H1 (cell line): ENCODE measurements at regions not wholly inside any gene's neighbourhood (a gene's known extent, or its start where the extent isn't known, plus 50 kb on each side); places are given as distances from the start of the nearest gene placed in this dataset.

Experiments
- CTCF ChIA-PET: fragments of 300-600 bp; sonication (Branson Sonifier 250); formaldehyde crosslinking; loops from one replicate; lab custom pipeline; 2021; ENCODE audit not compliant: partially characterized antibody; lab: Charles Lee
- POLR2A ChIA-PET: fragments of 300-600 bp; sonication (Branson Sonifier 250); formaldehyde crosslinking; loops from one replicate; lab custom pipeline; 2021; ENCODE audit warnings: inconsistent platforms; ENCODE audit not compliant: partially characterized antibody; lab: Charles Lee
- DNase-seq, 2 experiments: peaks; one replicate each; pipeline versions ENCODE4 v3.0.0 to v3.0.0-alpha.2; 2010 to 2022; ENCODE audit warnings: low spot score in 2 of 2, low read depth in 1 of 2, mixed read lengths in 1 of 2
- FAIRE-seq: peaks from 2 replicates; lab custom pipeline; 2011; peaks lifted over from hg19 to GRCh38; lab: Jason Lieb, UNC
- H2AFZ ChIP-seq: 2 replicates; pipeline ENCODE4 v1.8.1; 2012; ENCODE audit warnings: low read length, inconsistent platforms
- H2AK5ac ChIP-seq: 2 replicates; pipeline ENCODE4 v1.6.1; 2013; ENCODE audit warnings: low read depth, low read length
- H2BK120ac ChIP-seq: replicated peaks from 2 replicates; pipeline ENCODE3; 2013; ENCODE audit warnings: low read depth, low read length, inconsistent platforms
- H2BK12ac ChIP-seq: 2 replicates; pipeline ENCODE4 v1.6.1; 2013; ENCODE audit warnings: low read depth, low read length
- H2BK15ac ChIP-seq: 2 replicates; pipeline ENCODE4 v1.6.1; 2013; ENCODE audit warnings: low read length
- H2BK20ac ChIP-seq: 2 replicates; pipeline ENCODE4 v1.6.1; 2013; ENCODE audit warnings: low read length
- H2BK5ac ChIP-seq: 2 replicates; pipeline ENCODE4 v1.6.1; 2013; ENCODE audit warnings: low read depth, low read length
- H3K14ac ChIP-seq: 2 replicates; pipeline ENCODE4 v1.6.1; 2013; ENCODE audit warnings: inconsistent platforms; ENCODE audit not compliant: insufficient read length
- H3K18ac ChIP-seq: 2 replicates; pipeline ENCODE4 v1.6.1; 2013; ENCODE audit warnings: low read length; ENCODE audit errors: extremely low read depth
- H3K23ac ChIP-seq: 2 replicates; pipeline ENCODE4 v1.6.1; 2013; ENCODE audit warnings: inconsistent platforms; ENCODE audit not compliant: insufficient read length
- H3K23me2 ChIP-seq: 2 replicates; pipeline ENCODE4 v1.6.1; 2013; ENCODE audit warnings: low read depth, low read length
- H3K27ac ChIP-seq: 2 replicates; pipeline ENCODE4 v1.6.1; 2011; ENCODE audit warnings: low read depth, low read length, inconsistent platforms
- H3K27me3 ChIP-seq, 4 experiments: replicated peaks in 1 of 4; 1 replicate in 1 of 4; 2 replicates in 3 of 4; pipeline versions ENCODE4 v1.6.1 to v1.8.1; 2011 to 2013; ENCODE audit warnings: low read length in 3 of 4, mild to moderate bottlenecking in 3 of 4, inconsistent platforms in 2 of 4, mixed read lengths in 2 of 4, moderate library complexity in 1 of 4; ENCODE audit not compliant: control insufficient read depth in 3 of 4, insufficient read depth in 3 of 4; ENCODE audit errors: extremely low read depth in 1 of 4
- H3K36me3 ChIP-seq, 4 experiments: 2 replicates each; pipeline versions ENCODE4 v1.6.1 to v1.8.1; 2011 to 2013; ENCODE audit warnings: mild to moderate bottlenecking in 4 of 4, low read length in 3 of 4, moderate library complexity in 2 of 4, control low read depth in 1 of 4, inconsistent platforms in 1 of 4; ENCODE audit not compliant: insufficient read depth in 4 of 4, control insufficient read depth in 2 of 4
- H3K4ac ChIP-seq: replicated peaks from 2 replicates; pipeline ENCODE3; 2013; ENCODE audit warnings: low read length, low read depth, mixed read lengths, inconsistent platforms; ENCODE audit not compliant: insufficient read length
- H3K4me1 ChIP-seq, 4 experiments: replicated peaks in 1 of 4; 1 replicate in 1 of 4; 2 replicates in 3 of 4; pipeline versions ENCODE4 v1.6.1 to v1.8.1; 2011 to 2013; ENCODE audit warnings: low read length in 3 of 4, inconsistent platforms in 2 of 4, mixed read lengths in 1 of 4; ENCODE audit not compliant: insufficient read depth in 4 of 4, control insufficient read depth in 3 of 4
- H3K4me2 ChIP-seq, 2 experiments: 2 replicates each; pipeline versions ENCODE4 v1.6.1 to v1.8.1; 2011 to 2013; ENCODE audit warnings: low read depth in 2 of 2, low read length in 2 of 2, control low read depth in 1 of 2, inconsistent platforms in 1 of 2, mild to moderate bottlenecking in 1 of 2; ENCODE audit not compliant: insufficient read depth in 1 of 2
- H3K4me3 ChIP-seq, 4 experiments: fragments of 200-600, 300-600 bp in 1 of 4; sonication (generic), shearing (Covaris generic), sonication (Bioruptor Twin) in 1 of 4; 2 replicates each; pipeline versions ENCODE4 v1.5.1 to v1.8.1; 2011 to 2016; ENCODE audit warnings: low read length in 4 of 4, low read depth in 3 of 4, control low read depth in 2 of 4, inconsistent platforms in 2 of 4, mild to moderate bottlenecking in 2 of 4, mixed read lengths in 1 of 4, moderate library complexity in 1 of 4; ENCODE audit not compliant: insufficient read depth in 2 of 4; ENCODE audit errors: extremely low read depth in 1 of 4
- H3K56ac ChIP-seq: replicated peaks from 2 replicates; pipeline ENCODE3; 2013; ENCODE audit warnings: low read depth, mild to moderate bottlenecking, mixed read lengths, low read length, inconsistent platforms; ENCODE audit not compliant: insufficient read length
- H3K79me1 ChIP-seq: 2 replicates; pipeline ENCODE4 v1.6.1; 2013; ENCODE audit warnings: low read depth, low read length, control low read depth
- H3K79me2 ChIP-seq, 2 experiments: 2 replicates each; pipeline versions ENCODE4 v1.6.1 to v1.8.1; 2012 to 2013; ENCODE audit warnings: low read length in 2 of 2, mild to moderate bottlenecking in 2 of 2, inconsistent platforms in 1 of 2; ENCODE audit not compliant: insufficient read depth in 2 of 2, control insufficient read depth in 1 of 2
- H3K9ac ChIP-seq, 4 experiments: replicated peaks in 1 of 4; 1 replicate in 1 of 4; 2 replicates in 3 of 4; pipeline versions ENCODE4 v1.6.1 to v1.8.1; 2011 to 2013; ENCODE audit warnings: low read depth in 3 of 4, low read length in 3 of 4, control low read depth in 2 of 4, mild to moderate bottlenecking in 2 of 4, moderate library complexity in 2 of 4, inconsistent platforms in 1 of 4; ENCODE audit errors: extremely low read depth in 1 of 4
- H3K9me3 ChIP-seq, 2 experiments: 2 replicates each; pipeline versions ENCODE4 v1.6.1 to v1.8.1; 2012 to 2013; ENCODE audit warnings: mild to moderate bottlenecking in 2 of 2, moderate library complexity in 2 of 2, control low read depth in 1 of 2, inconsistent platforms in 1 of 2, low read depth in 1 of 2, low read length in 1 of 2, mixed read lengths in 1 of 2; ENCODE audit not compliant: insufficient read depth in 2 of 2
- H4K20me1 ChIP-seq, 2 experiments: replicated peaks in 1 of 2; 2 replicates each; pipeline versions ENCODE3 to v1.8.1; 2011 to 2013; ENCODE audit warnings: inconsistent platforms in 2 of 2, low read length in 2 of 2, mild to moderate bottlenecking in 1 of 2; ENCODE audit not compliant: insufficient read depth in 2 of 2, control insufficient read depth in 1 of 2
- H4K5ac ChIP-seq: 2 replicates; pipeline ENCODE4 v1.6.1; 2013; ENCODE audit warnings: low read length, low read depth, mixed read lengths, inconsistent platforms; ENCODE audit not compliant: insufficient read length
- H4K8ac ChIP-seq: 2 replicates; pipeline ENCODE4 v1.8.0; 2013; ENCODE audit warnings: mild to moderate bottlenecking, moderate library complexity, low read length, inconsistent platforms; ENCODE audit not compliant: insufficient read depth; ENCODE audit errors: extremely low read depth
- H4K91ac ChIP-seq: replicated peaks from 2 replicates; pipeline ENCODE3; 2013; ENCODE audit warnings: low read length, mixed read lengths, inconsistent platforms; ENCODE audit not compliant: insufficient read length
- SIRT6 ChIP-seq: IDR thresholded peaks from one replicate; pipeline ENCODE4 v1.7.1; 2012; ENCODE audit warnings: low read length, inconsistent platforms
- SUZ12 ChIP-seq: fragments of 200-600 bp; sonication (generic); IDR thresholded peaks from 2 replicates; pipeline ENCODE4 v1.6.1; 2012; ENCODE audit warnings: mild to moderate bottlenecking, inconsistent platforms, low read length, moderate library complexity, mixed read lengths
- WGBS, 2 experiments: shearing (Covaris generic) in 1 of 2; methylation state at CpG; one replicate each; pipeline versions ENCODE4 v1.1.6 to v1.1.7; 2013 to 2015; ENCODE audit warnings: low lambda C conversion rate in 2 of 2, mixed read lengths in 2 of 2, inconsistent platforms in 1 of 2, low coverage in 1 of 2, missing lambda C conversion rate in 1 of 2; ENCODE audit not compliant: insufficient replicate concordance in 2 of 2, insufficient coverage in 1 of 2, insufficient read length in 1 of 2; ENCODE audit errors: extremely low coverage in 1 of 2, missing lambda C conversion rate in 1 of 2; 5-methylcytosine and 5-hydroxymethylcytosine counted together

- H3K9ac ChIP-seq, result no peak overlapping the region
- no peak overlapping the region for H4K91ac ChIP-seq
- no peaks in the 10 kb centered on the region for H3K79me2 ChIP-seq
- H2BK12ac ChIP-seq, result no peak overlapping the region
- H3K23ac ChIP-seq, result no peak overlapping the region
- H3K27ac ChIP-seq, result no peak overlapping the region
- no peaks in the 10 kb centered on the region for H4K20me1 ChIP-seq
- H3K56ac ChIP-seq, result no peak overlapping the region
- H3K4me1 ChIP-seq, result no peaks in the 10 kb centered on the region
- H4K5ac ChIP-seq, result no peak overlapping the region
- no peak overlapping the region for H3K14ac ChIP-seq
- H3K9me3 ChIP-seq, result no peaks in the 10 kb centered on the region
- H2BK15ac ChIP-seq, result no peak overlapping the region
- no peaks in the 10 kb centered on the region for H3K27me3 ChIP-seq
- no peaks in the 10 kb centered on the region for H3K23me2 ChIP-seq
- CTCF ChIA-PET, result interaction anchor here (1.0 to 3.5 kb wide), 3 partner anchors 9 to 157 kb away, joined by 3 to 20 read pairs (median 6); no protein-coding TSS in a partner anchor
- DNase-seq, result no peak
- H3K4ac ChIP-seq, result no peak overlapping the region
- 96% methylated on average over 4 of the region's 4 CpGs; no CpG with 5 or more reads in 1 of the 2 experiments for WGBS, 2 experiments
- H2BK5ac ChIP-seq, result no peak overlapping the region
- TF ChIP-seq SUZ12, result no peak
- TF ChIP-seq SIRT6, result no peak
- no peak overlapping the region for H4K8ac ChIP-seq
- POLR2A ChIA-PET, result no interaction called here
- no peak overlapping the region for H3K4me3 ChIP-seq
- H2AK5ac ChIP-seq, result no peak overlapping the region
- no peak overlapping the region for H2BK20ac ChIP-seq
- H3K36me3 ChIP-seq, result no peaks in the 10 kb centered on the region
- H2AFZ ChIP-seq, result no peak overlapping the region
- no peak overlapping the region for H3K18ac ChIP-seq
- no peaks in the 10 kb centered on the region for H3K79me1 ChIP-seq
- no peak overlapping the region for H3K4me2 ChIP-seq
- H2BK120ac ChIP-seq, result no peak overlapping the region
- FAIRE-seq, result no peak
Measured at GRCh38 chr9:86591472-86591871, 237.3 kb upstream of the TUT7 start.
